ENCODE measurements at regions not wholly inside any gene's neighbourhood (a gene's known extent, or its start where the extent isn't known, plus 50 kb on each side); places are given as distances from the start of the nearest gene placed in this dataset.
"Not testable (repeated sequence)": the region's sequence is repeated elsewhere in the genome, so short reads cannot be mapped to it uniquely, and the experiment has no call there.

DNA sequence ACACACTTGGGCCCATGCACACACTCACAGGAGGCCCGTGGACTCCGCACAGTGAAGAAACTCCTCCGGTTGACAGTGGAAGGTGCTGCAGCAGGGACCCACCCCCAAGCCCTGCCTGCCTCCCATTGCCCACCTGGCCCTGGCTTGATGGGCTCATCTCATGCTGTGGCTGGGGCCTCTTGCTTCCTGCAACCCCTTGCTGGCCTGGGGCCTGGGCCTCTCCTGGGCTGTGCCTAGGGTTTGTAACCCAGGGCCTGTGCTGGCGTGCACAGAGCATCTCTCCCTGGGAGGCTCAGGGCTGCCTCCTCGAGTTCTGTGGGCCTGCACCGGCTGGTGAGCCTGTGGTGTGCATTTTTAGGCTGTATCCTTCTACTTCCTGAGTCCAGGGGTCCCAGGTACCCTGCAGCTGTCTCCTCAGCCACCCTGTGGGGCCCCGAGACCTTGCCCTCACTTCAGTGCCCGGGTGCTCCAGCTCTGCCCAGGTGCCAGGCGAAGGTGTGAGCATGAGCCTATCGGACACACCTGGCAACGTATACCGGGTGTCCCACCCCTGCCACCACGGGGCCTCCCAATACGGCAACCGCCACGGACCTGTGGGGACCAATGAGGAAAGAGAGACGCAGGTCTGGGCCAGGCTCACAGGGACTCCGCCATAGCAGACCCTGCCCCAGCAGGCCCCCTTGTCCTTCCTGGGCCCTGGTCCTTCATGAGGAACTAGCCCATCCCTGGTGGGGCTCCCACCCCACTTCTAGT is 158.3 kb upstream of the POTEB2 start:
- not testable (repeated sequence) for DNase-seq (ENCODE audit: low read depth in 1 of 2, low spot score in 1 of 2)

DNA sequence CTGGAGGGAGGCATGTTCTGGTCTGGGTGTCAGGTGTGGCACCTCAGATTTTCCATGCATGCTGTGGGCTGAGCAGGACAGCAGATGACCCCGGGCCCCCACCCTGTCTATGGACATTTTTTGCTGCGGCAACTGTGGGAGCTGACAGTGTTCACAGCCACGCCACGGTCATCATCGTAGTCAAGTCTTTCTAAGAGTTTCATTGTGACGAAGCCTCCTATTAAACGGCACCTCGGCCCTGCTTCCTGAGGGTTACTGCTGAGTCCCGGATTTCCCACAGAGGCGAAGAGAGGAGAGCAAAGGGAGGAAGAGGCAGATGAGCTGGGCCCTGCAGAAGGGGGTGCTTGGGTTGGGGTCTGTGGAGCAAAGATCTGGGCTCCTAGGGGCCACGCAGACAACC is 152.1 kb upstream of the POTEB2 start:
- not testable (repeated sequence) for DNase-seq (ENCODE audit: low read depth in 1 of 2, low spot score in 1 of 2)

DNA sequence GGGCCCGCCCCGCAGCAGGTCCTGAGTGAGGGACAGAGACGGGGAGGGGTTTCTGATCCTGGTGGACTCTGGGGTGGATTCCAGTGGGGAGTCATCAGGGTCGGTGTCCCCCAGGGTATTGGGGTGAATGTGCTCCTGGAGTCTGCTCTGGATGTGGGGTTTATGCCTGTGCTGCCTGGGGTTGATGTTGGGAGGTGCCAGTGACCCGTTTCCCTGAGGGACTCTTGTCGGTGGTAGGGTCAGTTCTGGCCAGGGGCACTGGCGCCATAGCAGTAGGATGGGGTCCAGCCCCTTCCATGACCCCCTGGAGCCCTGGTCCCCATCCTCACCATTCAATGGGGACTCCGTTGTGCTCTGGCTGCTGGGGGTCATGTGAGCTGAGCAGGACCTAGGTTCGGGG is 151.2 kb upstream of the POTEB2 start:
- DNase-seq (ENCODE audit: low read depth in 1 of 2, low spot score in 1 of 2), result not testable (repeated sequence)

DNA sequence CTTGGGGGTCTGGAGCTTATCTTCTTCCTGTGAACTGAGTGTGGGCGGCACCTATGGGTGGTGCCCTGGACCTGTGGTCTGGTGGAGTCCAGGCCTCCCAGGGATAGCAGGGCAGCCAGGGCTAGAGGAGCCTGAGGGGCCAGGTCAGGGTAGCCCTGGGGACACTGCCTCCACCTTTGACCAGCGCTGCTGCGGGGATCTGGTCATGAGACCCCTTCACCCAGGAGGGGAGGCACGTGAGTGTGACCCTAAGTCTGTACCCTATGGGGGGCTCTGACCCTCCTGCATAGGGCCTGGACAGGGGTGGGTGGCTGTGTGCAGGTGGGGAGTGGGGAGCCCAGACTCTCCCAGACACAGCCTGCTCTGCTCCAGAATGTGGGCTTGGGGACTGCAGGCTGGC is 150.5 kb upstream of the POTEB2 start:
- DNase-seq (ENCODE audit: low read depth in 1 of 2, low spot score in 1 of 2), result not testable (repeated sequence)

DNA sequence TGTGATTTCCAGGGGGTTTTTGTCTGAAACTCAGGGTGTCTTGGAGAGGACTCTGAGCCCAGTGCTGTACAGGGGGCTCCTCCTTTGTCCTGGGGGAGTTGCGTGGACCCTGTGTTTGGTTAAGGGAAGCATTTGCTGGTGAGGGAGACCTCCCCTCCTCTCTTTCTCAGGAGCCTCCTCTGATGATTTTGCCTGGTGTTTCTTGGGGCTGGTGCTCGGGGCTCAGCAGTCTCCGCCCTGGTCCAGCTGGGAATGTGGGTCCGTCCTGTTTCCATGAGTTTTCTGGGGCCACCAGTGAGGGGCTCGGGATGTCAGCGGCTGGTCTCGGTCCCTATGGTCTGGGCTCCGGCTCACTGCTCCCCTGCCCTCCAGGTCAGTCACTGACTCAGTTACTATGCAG is 149.1 kb upstream of the POTEB2 start:
- DNase-seq (ENCODE audit: low read depth in 1 of 2, low spot score in 1 of 2), result not testable (repeated sequence)

DNA sequence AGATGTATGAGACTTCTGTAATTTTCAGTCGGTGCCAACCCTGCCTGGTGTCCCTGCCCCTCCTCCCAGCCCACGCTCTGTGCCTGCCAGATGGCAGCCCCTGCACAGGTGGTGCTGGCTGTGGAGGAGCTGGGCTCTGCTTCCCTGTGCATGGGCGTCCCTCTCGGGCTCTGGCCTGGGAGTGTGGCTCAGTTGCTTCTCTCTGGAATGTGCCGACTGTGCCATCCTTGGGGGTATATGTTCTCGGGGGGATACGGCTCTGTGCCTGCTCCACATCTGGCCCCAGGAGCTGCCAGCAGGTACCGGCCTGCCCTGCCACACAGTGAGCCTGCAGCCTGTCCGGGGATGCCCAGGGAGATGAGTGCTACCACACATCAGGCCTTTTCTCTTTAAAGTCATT is 147.2 kb upstream of the POTEB2 start:
- DNase-seq (ENCODE audit: low read depth in 1 of 2, low spot score in 1 of 2), result not testable (repeated sequence)

DNA sequence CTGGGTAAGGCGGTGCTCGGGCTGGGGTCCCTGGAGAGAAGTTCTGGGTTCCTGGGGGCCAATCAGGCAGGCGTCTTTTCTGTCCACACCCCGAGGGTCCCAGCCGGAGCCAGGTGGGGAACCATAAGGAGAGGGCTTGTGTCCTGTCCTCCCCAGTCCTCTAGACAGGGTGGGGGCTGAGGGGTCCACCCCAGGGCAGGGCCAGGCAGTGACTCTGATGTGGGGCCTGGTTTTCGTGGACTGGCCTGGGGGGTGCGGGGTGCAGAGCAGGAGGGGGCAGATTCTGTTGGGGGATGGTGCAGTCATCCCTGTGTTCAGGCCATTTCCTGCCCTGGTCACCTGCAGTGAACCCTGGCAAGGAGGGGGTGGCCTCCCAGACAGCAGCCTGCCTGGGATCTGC is 143.5 kb upstream of the POTEB2 start:
- DNase-seq (ENCODE audit: low read depth in 1 of 2, low spot score in 1 of 2), result not testable (repeated sequence)

DNA sequence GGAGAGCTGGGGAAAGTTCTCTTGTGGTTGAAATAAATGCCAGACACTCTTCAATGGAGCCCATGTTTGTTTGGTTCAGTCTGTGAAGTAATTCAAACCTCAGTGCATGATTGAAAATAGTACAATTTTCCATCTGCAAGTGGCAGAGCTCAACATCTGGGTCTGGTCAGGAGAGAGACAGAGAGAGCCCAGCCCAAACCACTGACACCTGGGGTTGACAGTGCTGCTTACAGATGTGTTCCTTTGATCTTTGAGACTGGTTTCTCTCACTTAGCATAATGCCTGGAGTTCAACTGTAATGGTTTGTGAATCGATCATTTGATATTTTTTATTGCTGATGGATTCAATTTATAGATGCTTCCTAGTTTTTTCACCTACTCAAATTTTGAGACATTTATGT is 137.3 kb upstream of the POTEB2 start:
- DNase-seq (ENCODE audit: low read depth in 1 of 2, low spot score in 1 of 2), result not testable (repeated sequence)

DNA sequence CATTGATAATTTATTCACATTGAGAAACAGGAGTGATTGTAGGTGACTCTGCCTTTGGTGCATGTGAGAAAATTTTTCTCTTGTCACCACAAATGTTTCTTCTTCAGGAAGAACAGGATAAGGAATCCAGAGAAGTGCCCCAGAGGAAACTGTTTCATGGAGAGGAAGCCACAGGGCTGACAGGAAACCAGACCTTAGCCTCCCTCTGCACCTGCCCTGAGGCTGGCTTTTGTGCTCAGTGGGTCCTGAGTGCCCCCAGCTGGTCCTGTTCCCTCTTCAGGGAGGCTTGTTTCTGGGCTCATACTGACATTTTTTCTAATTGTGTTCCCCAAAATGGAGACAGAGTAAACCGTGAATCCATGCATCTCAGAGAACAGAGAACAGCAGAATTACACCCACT is 135.8 kb upstream of the POTEB2 start:
- DNase-seq (ENCODE audit: low read depth in 1 of 2, low spot score in 1 of 2), result not testable (repeated sequence)

DNA sequence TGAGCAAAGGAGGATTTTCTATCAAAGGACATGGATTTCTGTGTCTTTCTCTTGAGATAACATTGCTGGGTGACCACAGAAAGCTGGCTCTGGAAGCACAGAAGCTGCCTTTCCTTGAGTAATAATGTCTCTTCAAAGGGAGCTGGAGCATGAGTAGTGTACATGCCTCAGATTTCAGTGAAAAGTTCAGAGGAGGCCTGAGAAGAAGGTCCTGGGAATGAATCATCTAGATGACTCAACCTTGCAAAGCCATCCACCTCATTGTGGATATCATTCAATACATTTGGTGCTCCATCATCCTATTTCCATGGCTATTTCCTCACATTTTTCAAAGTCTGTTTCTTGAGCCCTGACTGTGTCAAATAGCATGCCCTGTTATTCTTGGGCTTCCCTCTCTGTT is 125.6 kb upstream of the POTEB2 start:
- not testable (repeated sequence) for DNase-seq (ENCODE audit: low read depth in 1 of 2, low spot score in 1 of 2)

DNA sequence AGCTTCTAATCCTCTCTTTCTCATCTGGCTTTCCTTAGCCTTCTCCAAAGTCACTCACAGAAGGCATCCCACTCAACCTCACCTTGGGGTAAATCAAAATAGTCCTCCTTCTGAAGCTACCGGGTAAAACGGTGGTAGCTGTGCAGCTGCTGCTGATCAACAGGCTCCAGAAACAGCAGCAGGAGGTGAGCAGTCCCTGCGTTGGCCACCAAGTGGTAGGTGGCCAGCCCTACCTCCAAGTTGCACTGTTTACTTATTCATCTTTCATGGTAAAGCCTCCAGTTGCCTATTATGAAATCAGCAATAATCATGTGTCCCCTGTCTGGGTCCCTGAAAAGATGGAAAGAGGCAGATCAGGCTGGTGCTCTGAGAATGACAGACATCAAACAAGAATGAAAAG is 125.1 kb upstream of the POTEB2 start:
- DNase-seq (ENCODE audit: low read depth in 1 of 2, low spot score in 1 of 2), result not testable (repeated sequence)

DNA sequence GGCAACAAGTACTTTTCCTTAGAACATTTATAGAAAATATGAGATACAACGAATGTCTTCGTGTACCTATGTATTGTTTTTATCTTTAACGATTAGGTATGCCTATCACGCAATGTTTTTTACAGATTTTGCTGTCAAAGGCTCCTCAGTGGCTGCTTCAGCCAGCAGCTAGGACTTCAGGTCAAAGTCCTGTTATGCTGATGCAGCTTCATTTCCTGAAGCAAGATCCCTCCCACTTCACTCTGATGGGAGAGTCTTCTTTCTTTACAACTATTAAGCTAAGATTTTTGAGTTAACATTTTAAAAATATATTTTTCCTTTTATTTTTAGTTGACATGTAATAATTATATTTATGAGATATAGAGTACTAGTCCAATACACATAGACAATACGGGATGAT is 120.7 kb upstream of the POTEB2 start:
- not testable (repeated sequence) for DNase-seq (ENCODE audit: low read depth in 1 of 2, low spot score in 1 of 2)

DNA sequence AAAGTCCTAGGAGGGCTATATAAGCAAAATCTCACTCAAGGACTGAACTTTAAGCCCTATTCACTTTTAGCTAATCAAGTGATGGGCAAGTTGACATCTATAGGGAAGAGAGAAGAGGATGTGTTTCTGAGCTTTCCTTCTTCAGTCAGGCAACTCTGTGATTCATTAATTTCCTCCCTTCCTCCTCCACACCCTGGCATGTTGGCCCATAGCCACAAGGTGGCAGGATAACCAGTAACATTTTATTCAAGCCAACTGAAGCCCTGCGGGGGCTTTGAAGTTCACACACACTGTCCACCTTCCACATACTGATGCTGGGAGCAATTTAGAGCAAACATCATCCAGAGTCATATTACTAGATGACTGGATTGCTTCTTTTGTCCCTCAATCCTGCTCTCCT is 111.9 kb upstream of the POTEB2 start:
- DNase-seq (ENCODE audit: low read depth in 1 of 2, low spot score in 1 of 2), result not testable (repeated sequence)

DNA sequence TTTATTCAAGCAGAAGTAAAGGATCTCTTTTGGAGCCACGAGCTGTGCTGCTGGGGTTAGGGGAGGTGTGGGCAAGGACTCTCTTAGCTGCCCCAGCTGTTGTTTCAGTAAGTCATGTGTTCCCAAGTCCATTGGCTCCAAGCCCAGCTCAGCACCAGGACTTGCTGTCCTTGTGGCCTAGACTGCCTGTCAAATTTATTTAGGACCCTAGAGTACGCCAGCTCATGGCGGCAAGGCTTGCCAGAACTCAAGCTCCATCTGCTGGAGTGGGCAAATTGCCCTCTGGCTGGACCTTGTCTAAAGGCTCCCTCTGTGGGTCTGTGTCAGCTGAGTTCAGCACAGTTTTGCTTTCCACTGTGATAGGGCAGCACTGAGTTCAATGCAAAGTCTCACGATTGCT is 106.6 kb upstream of the POTEB2 start:
- not testable (repeated sequence) for DNase-seq (ENCODE audit: low read depth in 1 of 2, low spot score in 1 of 2)

DNA sequence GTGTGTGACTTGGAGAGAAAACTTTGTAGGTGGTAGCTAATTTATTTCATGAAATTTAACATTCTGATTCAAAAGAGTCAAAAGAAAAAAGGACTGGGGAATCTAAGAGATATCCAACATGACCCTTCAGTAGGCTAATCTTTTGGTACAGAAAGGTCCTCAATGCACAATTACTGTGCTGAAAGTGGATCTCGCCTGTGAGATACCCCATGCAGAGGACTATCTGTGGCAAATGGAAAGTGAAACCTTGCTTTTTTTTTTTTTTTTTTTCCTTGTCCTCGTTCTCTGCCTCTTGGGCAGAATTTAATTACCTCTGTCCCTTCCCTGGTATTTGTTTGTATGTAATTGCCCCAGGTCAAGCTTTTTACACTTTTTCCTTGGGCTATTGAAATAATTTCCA is 93.2 kb upstream of the POTEB2 start:
- not testable (repeated sequence) for DNase-seq (ENCODE audit: low read depth in 1 of 2, low spot score in 1 of 2)

DNA sequence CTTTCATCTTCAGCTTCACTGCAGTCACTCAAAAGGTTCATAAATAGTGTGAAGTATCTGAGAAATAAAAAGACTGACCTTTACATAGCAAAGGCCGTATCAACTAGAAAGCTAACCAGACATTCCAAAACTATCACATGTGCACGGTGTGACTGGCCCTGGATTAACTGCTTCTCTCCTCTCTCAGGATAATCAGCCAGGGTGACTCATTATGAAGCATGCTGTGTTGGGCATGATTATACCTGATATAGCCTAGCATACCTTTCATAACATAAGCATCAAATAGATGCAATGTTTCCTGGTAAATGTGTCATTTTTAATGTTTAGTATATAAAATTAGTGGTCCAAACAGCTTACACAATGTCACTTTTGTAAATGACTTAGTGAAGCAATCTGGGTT is 63.2 kb upstream of the POTEB2 start:
- not testable (repeated sequence) for DNase-seq (ENCODE audit: low read depth in 1 of 2, low spot score in 1 of 2)
